B cell (primary cell): ENCODE measurements at regions not wholly inside any gene's neighbourhood (a gene's known extent, or its start where the extent isn't known, plus 50 kb on each side); places are given as distances from the start of the nearest gene placed in this dataset.

ENCODE experiments used
- CTCF ChIP-seq: fragments of 200-600 bp; IDR thresholded peaks from one replicate; pipeline ENCODE4 v1.8.0; 2022; ENCODE audit warnings: antibody characterized with exemption, mild to moderate bottlenecking
- EZH2 ChIP-seq: IDR thresholded peaks from 2 replicates; pipeline ENCODE4 v1.6.1; 2012; ENCODE audit warnings: borderline replicate concordance, low read depth, mild to moderate bottlenecking, moderate library complexity, low read length; ENCODE audit not compliant: insufficient read depth, poor library complexity, severe bottlenecking

- TF ChIP-seq CTCF (no peak), EZH2 (no peak)
Measured at GRCh38 chr1:38524025-38524641, 335.4 kb downstream of the RRAGC start.
